GM12878 (cell line): ENCODE measurements at regions not wholly inside any gene's neighbourhood (a gene's known extent, or its start where the extent isn't known, plus 50 kb on each side); places are given as distances from the start of the nearest gene placed in this dataset.

Source experiments
- ATAC-seq: fragments of 200-7000 bp; cut with Tn5 transposase; 3 replicates; pipeline ENCODE4 v1.9.1; 2020; ENCODE audit warnings: mild to moderate bottlenecking, moderate library complexity
- BruUV-seq: library from RNA; stranded (reverse); fragments of 400-500 nt; replicated peaks from 2 replicates; lab custom pipeline; 2021; lab: Mats Ljungman, UMichigan
- CTCF ChIA-PET: fragments of 300-600 bp; sonication (Branson Sonifier 250); formaldehyde crosslinking; extraction: SDS; loops from one replicate; lab custom pipeline; 2021; ENCODE audit warnings: inconsistent platforms; lab: Yijun Ruan, JAX
- POLR2A ChIA-PET: fragments of 350-600 bp; formaldehyde crosslinking; extraction: SDS; loops from one replicate; lab custom pipeline; 2021; ENCODE audit warnings: inconsistent platforms; lab: Charles Lee
- RAD21 ChIA-PET: fragments of 300-600 bp; sonication (Branson Sonifier 250); formaldehyde crosslinking; loops from one replicate; lab custom pipeline; 2023; ENCODE audit warnings: antibody characterized with exemption; ENCODE audit not compliant: unreplicated experiment; lab: Charles Lee
- SMC1A ChIA-PET: fragments of 300-600 bp; sonication (Branson Sonifier 250); formaldehyde crosslinking; loops from one replicate; lab custom pipeline; 2023; ENCODE audit not compliant: unreplicated experiment, uncharacterized antibody; lab: Charles Lee
- DNase-seq: peaks from one replicate; pipeline ENCODE4 v3.0.0-alpha.2; 2011; ENCODE audit warnings: low read depth, low spot score
- FAIRE-seq: peaks from 3 replicates; lab custom pipeline; 2011; peaks lifted over from hg19 to GRCh38; lab: Jason Lieb, UNC
- H2AFZ ChIP-seq: 2 replicates; pipeline ENCODE4 v1.6.0; 2011; ENCODE audit warnings: low read depth, low read length, control low read depth; ENCODE audit not compliant: control insufficient read depth
- H3K27ac ChIP-seq: 2 replicates; pipeline ENCODE4 v1.5.1; 2011; ENCODE audit warnings: control low read depth; ENCODE audit not compliant: control insufficient read depth, insufficient read depth
- H3K27me3 ChIP-seq, 2 experiments: replicated peaks in 1 of 2; 2 replicates each; pipeline versions ENCODE4 v1.6.0 to v1.6.1; 2011; ENCODE audit warnings: low read length in 1 of 2; ENCODE audit not compliant: control insufficient read depth in 2 of 2, insufficient read depth in 2 of 2
- H3K36me3 ChIP-seq, 2 experiments: 2 replicates each; pipeline ENCODE4 v1.5.1; 2011; ENCODE audit warnings: low read length in 1 of 2; ENCODE audit not compliant: control insufficient read depth in 2 of 2, insufficient read depth in 2 of 2
- H3K4me1 ChIP-seq: 2 replicates; pipeline ENCODE4 v1.6.1; 2011; ENCODE audit warnings: mild to moderate bottlenecking, low read length, moderate library complexity, mixed read lengths; ENCODE audit not compliant: control insufficient read depth, insufficient read depth
- H3K4me2 ChIP-seq: 2 replicates; pipeline ENCODE4 v1.6.0; 2011; ENCODE audit warnings: control low read depth; ENCODE audit not compliant: control insufficient read depth, insufficient read depth
- H3K4me3 ChIP-seq: fragments of 200-600 bp; sonication (generic); 2 replicates; pipeline ENCODE4 v1.5.1; 2016
- H3K79me2 ChIP-seq: 2 replicates; pipeline ENCODE4 v1.6.0; 2011; ENCODE audit warnings: low read length; ENCODE audit not compliant: control insufficient read depth, insufficient read depth
- H3K9ac ChIP-seq: 2 replicates; pipeline ENCODE4 v1.8.0; 2011; ENCODE audit warnings: low read length, control low read depth, mixed read lengths; ENCODE audit not compliant: control insufficient read depth, insufficient read depth
- H3K9me3 ChIP-seq: replicated peaks from 3 replicates; pipeline ENCODE4 v1.5.1; 2011; ENCODE audit warnings: mild to moderate bottlenecking, low read length; ENCODE audit not compliant: control insufficient read depth, insufficient read depth
- H4K20me1 ChIP-seq: 2 replicates; pipeline ENCODE4 v1.6.0; 2011; ENCODE audit not compliant: control insufficient read depth, insufficient read depth
- CBFB ChIP-seq: IDR thresholded peaks from 2 replicates; pipeline ENCODE4 v1.6.1; 2016; ENCODE audit warnings: antibody characterized with exemption, low read depth
- CHD2 ChIP-seq: IDR thresholded peaks from 2 replicates; pipeline ENCODE4 v1.6.1; 2011; ENCODE audit warnings: low read depth, low read length, improper control_type of control experiment, borderline replicate concordance
- CREM ChIP-seq: IDR thresholded peaks from 2 replicates; pipeline ENCODE4 v1.6.1; 2014; ENCODE audit warnings: antibody characterized with exemption, low read depth
- E2F8 ChIP-seq: fragments of 450-650 bp; IDR thresholded peaks from 2 replicates; pipeline ENCODE4 v1.6.1; 2018; ENCODE audit warnings: mild to moderate bottlenecking, low read depth, moderate library complexity; ENCODE audit not compliant: partially characterized antibody
- FOXK2 ChIP-seq: fragments of 450-650 bp; IDR thresholded peaks from 2 replicates; pipeline ENCODE4 v1.6.1; 2017; ENCODE audit warnings: mild to moderate bottlenecking, moderate library complexity
- LARP7 ChIP-seq: fragments of 450-650 bp; IDR thresholded peaks from 2 replicates; pipeline ENCODE4 v1.6.1; 2017; ENCODE audit warnings: mild to moderate bottlenecking
- MLLT1 ChIP-seq: fragments of 450-650 bp; IDR thresholded peaks from 2 replicates; pipeline ENCODE4 v1.6.1; 2016; ENCODE audit warnings: mild to moderate bottlenecking
- MTA3 ChIP-seq: IDR thresholded peaks from 2 replicates; pipeline ENCODE4 v1.6.1; 2012; ENCODE audit warnings: low read length, inconsistent platforms, borderline replicate concordance
- NFYA ChIP-seq: IDR thresholded peaks from 2 replicates; pipeline ENCODE4 v1.6.1; 2011; ENCODE audit warnings: low read depth, mild to moderate bottlenecking, low read length, improper control_type of control experiment, borderline replicate concordance
- NR2C1 ChIP-seq: fragments of 450-650 bp; IDR thresholded peaks from 2 replicates; pipeline ENCODE4 v1.6.1; 2017; ENCODE audit warnings: antibody characterized with exemption, mild to moderate bottlenecking, moderate library complexity
- NRF1 ChIP-seq: conservative IDR thresholded peaks from 2 replicates; pipeline ENCODE4 v1.6.1; 2011; ENCODE audit warnings: mild to moderate bottlenecking, low read depth, low read length, improper control_type of control experiment
- PAX5 ChIP-seq: IDR thresholded peaks from 2 replicates; pipeline ENCODE4 v1.6.1; 2011; ENCODE audit warnings: low read depth, low read length, borderline replicate concordance
- SUPT20H ChIP-seq: IDR thresholded peaks from 2 replicates; pipeline ENCODE4 v1.6.1; 2011; ENCODE audit warnings: low read depth, mild to moderate bottlenecking, low read length, moderate library complexity, borderline replicate concordance; ENCODE audit not compliant: control insufficient read depth
- TARDBP ChIP-seq: IDR thresholded peaks from 2 replicates; pipeline ENCODE4 v1.6.1; 2016; ENCODE audit warnings: borderline replicate concordance
- ZNF207 ChIP-seq: fragments of 450-650 bp; IDR thresholded peaks from 2 replicates; pipeline ENCODE4 v1.6.1; 2014; ENCODE audit warnings: antibody characterized with exemption, mild to moderate bottlenecking, borderline replicate concordance
- ZZZ3 ChIP-seq: IDR thresholded peaks from 2 replicates; pipeline ENCODE4 v1.6.1; 2011; ENCODE audit warnings: low read depth; ENCODE audit not compliant: control insufficient read depth, insufficient read length
- whole genome bisulfite sequencing: methylation state at CpG from one replicate; pipeline ENCODE4 v1.1.6; 2016; ENCODE audit warnings: low lambda C conversion rate; ENCODE audit not compliant: insufficient replicate concordance, insufficient coverage; ENCODE audit errors: missing lambda C conversion rate; 5-methylcytosine and 5-hydroxymethylcytosine counted together
- in situ Hi-C: fragments of 300-500 bp; cut with MboI; formaldehyde crosslinking; loops from 9 replicates; pipeline ENCODE4 v1.14.3; 2018; ENCODE audit warnings: mixed read lengths
- intact Hi-C: fragments of 100-400 bp; cut with micrococcal nuclease; formaldehyde crosslinking; loops from one replicate; pipeline ENCODE4 v1.14.2; 2022; ENCODE audit not compliant: unreplicated experiment

GRCh38 chr2:198587741-198588140 is 783.3 kb downstream of the PLCL1 start:
- H3K27ac ChIP-seq: no peak overlapping the region
- 16% methylated on average over 7 of the region's 7 CpGs for WGBS
- ATAC-seq (no peak), DNase-seq (no peak), FAIRE-seq (no peak)
- POLR2A ChIA-PET: no interaction called here
- no peak overlapping the region for H3K4me2 ChIP-seq
- H4K20me1 ChIP-seq: no peaks in the 10 kb centered on the region
- H2AFZ ChIP-seq: no peak overlapping the region
- H3K4me1 ChIP-seq: no peaks in the 10 kb centered on the region
- TF ChIP-seq NFYA: no peak
- TF ChIP-seq SUPT20H: no peak
- no peak for TF ChIP-seq ZNF207
- no peak for TF ChIP-seq MLLT1
- no peak for TF ChIP-seq CHD2
- TF ChIP-seq PAX5: no peak
- TF ChIP-seq CREM: no peak
- RAD21 ChIA-PET: no interaction called here
- in situ Hi-C loops (no loop called here), intact Hi-C loops (no loop called here)
- CTCF ChIA-PET: interaction anchor here (1.1 to 2.4 kb wide), 2 partner anchors 8 to 11 kb away, joined by 3 to 8 read pairs; no protein-coding TSS in a partner anchor
- no peaks in the 10 kb centered on the region for H3K9me3 ChIP-seq
- SMC1A ChIA-PET: interaction anchor here (0.8 to 1.2 kb wide), 2 partner anchors 42 to 63 kb away, joined by 3 read pairs; no protein-coding TSS in a partner anchor
- H3K27me3 ChIP-seq: no peaks in the 10 kb centered on the region
- no peak overlapping the region for H3K4me3 ChIP-seq
- no peak overlapping the region for H3K9ac ChIP-seq
- no TSS peak for BruUV-seq
- no peaks in the 10 kb centered on the region for H3K79me2 ChIP-seq
- no peaks in the 10 kb centered on the region for H3K36me3 ChIP-seq

GRCh38 chr2:198587240-198587639 is 782.8 kb downstream of the PLCL1 start:
- Histone ChIP-seq H3K9me3 (no peaks in the 10 kb centered on the region), H3K79me2 (no peaks in the 10 kb centered on the region), H4K20me1 (no peaks in the 10 kb centered on the region), H3K27me3 (no peaks in the 10 kb centered on the region), H3K4me1 (no peaks in the 10 kb centered on the region), H3K4me2 (no peak overlapping the region), H3K27ac (no peak overlapping the region), H2AFZ (no peak overlapping the region), H3K4me3 (no peak overlapping the region), H3K36me3 (no peaks in the 10 kb centered on the region), H3K9ac (no peak overlapping the region)
- WGBS: 64% methylated on average over 7 of the region's 7 CpGs
- POLR2A ChIA-PET: no interaction called here
- no peak for ATAC-seq
- BruUV-seq: no TSS peak
- SMC1A ChIA-PET: interaction anchor here (1.2 kb wide), 1 partner anchor 42 kb away, joined by 3 read pairs; no protein-coding TSS in a partner anchor
- no peak for FAIRE-seq
- CTCF ChIA-PET: interaction anchor here (0.6 to 2.4 kb wide), 3 partner anchors 8 to 419 kb away, joined by 3 to 8 read pairs (median 3); no protein-coding TSS in a partner anchor
- intact Hi-C loops (no loop called here), in situ Hi-C loops (no loop called here)
- RAD21 ChIA-PET: no interaction called here
- no peak for DNase-seq
- TF ChIP-seq FOXK2: no peak
- no peak for TF ChIP-seq LARP7
- no peak for TF ChIP-seq NR2C1
- TF ChIP-seq E2F8: no peak
- TF ChIP-seq ZZZ3: no peak
- no peak for TF ChIP-seq CHD2
- TF ChIP-seq NRF1: no peak
- TF ChIP-seq TARDBP: no peak
- no peak for TF ChIP-seq MTA3
- no peak for TF ChIP-seq CBFB
